Cardiac fibroblast (primary cell): ENCODE measurements at regions not wholly inside any gene's neighbourhood (a gene's known extent, or its start where the extent isn't known, plus 50 kb on each side); places are given as distances from the start of the nearest gene placed in this dataset.

Experiments
- DNase-seq, 2 donors: peaks; one replicate each; pipeline versions ENCODE4 v3.0.0 to v3.0.0-alpha.2; 2010; ENCODE audit warnings: low read depth in 2 of 2
- H3K4me3 ChIP-seq, 2 donors: replicated peaks in 1 of 2; 1 replicate in 1 of 2; 2 replicates in 1 of 2; pipeline ENCODE4 v1.5.1; 2011; ENCODE audit warnings: low read depth in 2 of 2, low read length in 2 of 2, mild to moderate bottlenecking in 2 of 2, moderate library complexity in 1 of 2
- TF ChIP-seq, protein P1 (sequence below): IDR thresholded peaks from one replicate; pipeline ENCODE4 v1.5.1; 2011; ENCODE audit warnings: low read depth, mild to moderate bottlenecking, low read length, inconsistent platforms

GRCh38 chr12:66800046-66800445 lies 121.2 kb upstream of the GRIP1 start:
- no peak overlapping the region for H3K4me3 ChIP-seq
- no peak for DNase-seq
- TF ChIP-seq, protein P1, sequence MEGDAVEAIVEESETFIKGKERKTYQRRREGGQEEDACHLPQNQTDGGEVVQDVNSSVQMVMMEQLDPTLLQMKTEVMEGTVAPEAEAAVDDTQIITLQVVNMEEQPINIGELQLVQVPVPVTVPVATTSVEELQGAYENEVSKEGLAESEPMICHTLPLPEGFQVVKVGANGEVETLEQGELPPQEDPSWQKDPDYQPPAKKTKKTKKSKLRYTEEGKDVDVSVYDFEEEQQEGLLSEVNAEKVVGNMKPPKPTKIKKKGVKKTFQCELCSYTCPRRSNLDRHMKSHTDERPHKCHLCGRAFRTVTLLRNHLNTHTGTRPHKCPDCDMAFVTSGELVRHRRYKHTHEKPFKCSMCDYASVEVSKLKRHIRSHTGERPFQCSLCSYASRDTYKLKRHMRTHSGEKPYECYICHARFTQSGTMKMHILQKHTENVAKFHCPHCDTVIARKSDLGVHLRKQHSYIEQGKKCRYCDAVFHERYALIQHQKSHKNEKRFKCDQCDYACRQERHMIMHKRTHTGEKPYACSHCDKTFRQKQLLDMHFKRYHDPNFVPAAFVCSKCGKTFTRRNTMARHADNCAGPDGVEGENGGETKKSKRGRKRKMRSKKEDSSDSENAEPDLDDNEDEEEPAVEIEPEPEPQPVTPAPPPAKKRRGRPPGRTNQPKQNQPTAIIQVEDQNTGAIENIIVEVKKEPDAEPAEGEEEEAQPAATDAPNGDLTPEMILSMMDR, result no peak

- DNase-seq, result no peak
- TF ChIP-seq, protein P1, result no peak
- H3K4me3 ChIP-seq, result no peak overlapping the region
These were observed 125.1 kb upstream of the GRIP1 start for GRCh38 chr12:66803930-66804329.

- TF ChIP-seq, protein P1, result no peak
- H3K4me3 ChIP-seq, result no peak overlapping the region
- DNase-seq, result no peak
These were observed 125.7 kb upstream of the GRIP1 start for GRCh38 chr12:66804563-66804974.

DNA sequence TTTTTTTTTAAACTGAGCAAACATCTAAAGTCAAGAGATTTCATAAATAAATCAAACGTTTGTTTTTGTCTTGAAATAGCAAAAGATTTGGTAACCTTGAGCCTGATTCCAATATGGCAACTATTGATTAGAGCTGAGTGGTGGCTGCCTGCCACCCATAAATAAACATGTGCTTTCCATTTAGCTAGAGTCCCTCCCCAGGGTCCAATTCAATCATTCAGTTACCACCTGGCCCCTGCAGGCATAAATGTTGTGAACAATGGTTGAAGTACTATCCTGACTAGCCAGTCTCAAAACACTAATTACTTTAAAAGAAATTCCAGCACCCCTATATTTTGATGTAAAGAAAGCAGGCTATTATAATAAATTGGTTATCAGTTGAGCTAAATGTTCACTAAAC lies 129.7 kb upstream of the GRIP1 start:
- TF ChIP-seq, protein P1, result no peak
- no peak for DNase-seq
- no peak overlapping the region for H3K4me3 ChIP-seq

DNA sequence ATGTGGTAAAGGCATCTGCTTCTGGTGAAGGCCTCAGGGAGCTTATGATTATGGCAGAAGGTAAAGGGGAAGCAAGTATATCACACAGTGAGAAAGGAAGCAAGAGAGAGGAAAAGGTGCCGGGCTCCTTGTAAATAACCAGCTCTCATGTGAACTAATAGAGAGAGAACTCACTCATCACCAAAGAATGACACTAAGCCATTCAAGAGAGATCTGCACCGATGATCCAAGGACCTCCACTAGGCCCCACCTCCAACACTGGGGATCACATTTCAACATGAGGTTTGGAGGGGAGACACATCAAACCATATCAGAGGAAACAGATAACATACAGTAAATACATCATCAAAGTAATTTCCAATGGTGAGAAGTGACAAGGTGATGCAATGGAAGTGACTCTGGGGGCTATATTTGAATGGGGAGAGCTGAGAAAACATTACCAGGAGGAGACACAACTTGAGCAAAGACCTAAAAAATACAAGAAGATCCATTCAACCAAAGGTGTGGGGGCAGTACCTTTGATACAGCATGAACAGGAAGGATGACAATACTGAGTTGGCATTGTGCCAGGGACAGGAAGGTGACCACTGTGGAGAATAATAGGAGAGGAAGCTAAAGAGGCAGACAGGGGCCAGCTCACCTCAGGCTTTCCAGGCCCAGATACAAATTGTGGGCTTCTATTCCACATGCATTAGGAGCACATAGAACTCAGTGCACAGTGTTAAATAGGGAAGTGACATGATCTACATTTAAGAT lies 134.4 kb upstream of the GRIP1 start:
- no peak overlapping the region for H3K4me3 ChIP-seq
- TF ChIP-seq, protein P1, result no peak
- no peak for DNase-seq

DNA sequence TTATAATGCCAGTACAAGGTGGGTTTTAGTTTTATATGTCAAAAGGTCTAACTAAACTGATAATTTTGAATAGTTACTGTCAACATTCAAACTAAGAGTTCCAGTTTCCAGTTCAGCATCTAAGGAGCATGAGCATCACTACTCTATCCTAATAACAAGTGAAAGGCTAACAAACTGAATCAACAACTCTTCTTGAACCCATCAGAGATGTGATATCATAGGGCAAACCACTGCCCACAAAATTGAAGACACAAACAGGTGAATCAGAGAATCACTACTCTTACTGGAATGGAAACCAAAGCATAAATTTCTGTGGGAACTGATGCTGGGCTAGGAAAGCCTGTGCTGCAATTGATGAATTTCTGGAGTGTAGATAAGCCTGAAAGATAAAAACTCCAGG lies 140.7 kb upstream of the GRIP1 start:
- H3K4me3 ChIP-seq, result no peak overlapping the region
- no peak for DNase-seq
- TF ChIP-seq, protein P1, result no peak

GRCh38 chr12:66822961-66823360 lies 144.1 kb upstream of the GRIP1 start:
- no peak overlapping the region for H3K4me3 ChIP-seq
- no peak for DNase-seq
- TF ChIP-seq, protein P1, result no peak
